Peyer's patch (tissue), 4 donors: ENCODE measurements at regions not wholly inside any gene's neighbourhood (a gene's known extent, or its start where the extent isn't known, plus 50 kb on each side); places are given as distances from the start of the nearest gene placed in this dataset.

Experiments
- DNase-seq, 3 donors: peaks; one replicate each; pipeline ENCODE4 v3.0.0-alpha.2; 2017 to 2019
- H3K27ac ChIP-seq, 4 donors: fragments of 200-600 bp; sonication (generic); one replicate each; pipeline ENCODE4 v1.5.1; 2016 to 2019
- H3K27me3 ChIP-seq, 2 donors: fragments of 200-600 bp; sonication (generic); one replicate each; pipeline ENCODE4 v1.5.1; 2019
- H3K36me3 ChIP-seq, 3 donors: fragments of 200-600 bp; sonication (generic); one replicate each; pipeline ENCODE4 v1.5.1; 2016 to 2019
- H3K4me1 ChIP-seq, 4 donors: fragments of 200-600 bp; sonication (generic); one replicate each; pipeline ENCODE4 v1.5.1; 2016 to 2019
- H3K4me3 ChIP-seq, 4 donors: fragments of 200-600 bp; sonication (generic); 1 replicate in 3 of 4; 2 replicates in 1 of 4; pipeline ENCODE4 v1.5.1; 2016 to 2019; ENCODE audit warnings: mild to moderate bottlenecking in 1 of 4
- H3K9me3 ChIP-seq, 4 donors: fragments of 200-600 bp; sonication (generic); one replicate each; pipeline ENCODE4 v1.5.1; 2016 to 2019; ENCODE audit warnings: mild to moderate bottlenecking in 1 of 4
- CTCF ChIP-seq, 6 experiments: fragments of 450-650 bp in 4 of 6; fragments of 200-600 bp in 2 of 6; sonication (generic) in 1 of 6; IDR thresholded peaks; one replicate each; pipeline ENCODE4 v1.5.1; 2017 to 2019; ENCODE audit warnings: antibody characterized with exemption in 6 of 6, mild to moderate bottlenecking in 3 of 6, moderate library complexity in 1 of 6
- POLR2A ChIP-seq, 2 donors: fragments of 450-650 bp; IDR thresholded peaks; one replicate each; pipeline ENCODE4 v1.5.1; 2017; ENCODE audit warnings: antibody characterized with exemption in 2 of 2, mild to moderate bottlenecking in 2 of 2, moderate library complexity in 2 of 2

- Histone ChIP-seq H3K27ac (no peak overlapping the region), H3K4me3 (no peak overlapping the region)
Measured at GRCh38 chr20:60968853-60969720, 283.0 kb upstream of the CDH4 start.

GRCh38 chr20:60970601-60971000, 281.5 kb upstream of the CDH4 start:
- H3K4me1 ChIP-seq = no peaks in the 10 kb centered on the region
- no peak for TF ChIP-seq POLR2A (IDR thresholded peaks at IDR 0.05)
- TF ChIP-seq CTCF (IDR thresholded peaks at IDR 0.05) = no peak

More at GRCh38 chr20:60968853-60969720, 283.0 kb upstream of the CDH4 start:
- Histone ChIP-seq H3K9me3 (no peaks in the 10 kb centered on the region), H3K36me3 (no peaks in the 10 kb centered on the region), H3K27me3 (no peaks in the 10 kb centered on the region), H3K4me1 (no peaks in the 10 kb centered on the region)
- no peak for TF ChIP-seq POLR2A (IDR thresholded peaks at IDR 0.05)
- TF ChIP-seq CTCF (IDR thresholded peaks at IDR 0.05) = no peak
- no peak for DNase-seq

GRCh38 chr20:60974022-60974421, 278.0 kb upstream of the CDH4 start:
- no peaks in the 10 kb centered on the region for H3K4me1 ChIP-seq

More at GRCh38 chr20:60970601-60971000, 281.5 kb upstream of the CDH4 start:
- Histone ChIP-seq H3K27me3 (no peaks in the 10 kb centered on the region), H3K27ac (no peak overlapping the region), H3K4me3 (no peak overlapping the region), H3K36me3 (no peaks in the 10 kb centered on the region), H3K9me3 (no peaks in the 10 kb centered on the region)
- DNase-seq = no peak

DNA sequence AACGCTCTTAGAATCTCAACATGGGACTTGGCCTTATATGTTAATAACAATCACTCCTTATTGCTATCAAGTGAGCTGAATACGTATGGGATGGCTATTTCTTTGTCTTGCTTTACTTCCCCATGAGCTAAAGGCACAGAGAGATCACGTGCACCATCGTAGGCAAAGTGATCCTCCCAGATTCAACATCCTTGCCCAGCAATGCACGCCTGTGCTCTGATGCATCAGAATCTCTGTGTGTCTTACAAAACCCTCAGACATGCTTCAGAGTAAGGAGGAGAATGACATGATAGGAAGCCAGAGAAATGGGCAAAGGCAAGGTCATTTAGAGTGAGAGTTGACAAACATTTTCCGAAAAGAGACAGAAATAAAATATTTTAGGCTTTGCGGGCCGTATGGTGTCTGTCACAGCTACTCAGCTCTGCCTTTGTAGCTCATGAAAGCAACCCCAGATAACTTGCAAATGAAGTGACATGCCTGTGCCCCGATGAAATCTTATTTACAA, 277.6 kb upstream of the CDH4 start:
- peak overlapping the region in 1 of 4 donors; percentile 59 for H3K27ac ChIP-seq
- DNase-seq = no peak
- no peak for TF ChIP-seq CTCF (IDR thresholded peaks at IDR 0.05)
- TF ChIP-seq POLR2A (IDR thresholded peaks at IDR 0.05) = no peak
- H3K36me3 ChIP-seq = no peaks in the 10 kb centered on the region
- no peaks in the 10 kb centered on the region for H3K9me3 ChIP-seq
- H3K4me1 ChIP-seq = no peaks in the 10 kb centered on the region
- no peaks in the 10 kb centered on the region for H3K27me3 ChIP-seq
- no peak overlapping the region for H3K4me3 ChIP-seq

More at GRCh38 chr20:60974022-60974421, 278.0 kb upstream of the CDH4 start:
- Histone ChIP-seq H3K27ac (peak overlapping the region in 1 of 4 donors; percentile 59), H3K36me3 (no peaks in the 10 kb centered on the region), H3K27me3 (no peaks in the 10 kb centered on the region), H3K9me3 (no peaks in the 10 kb centered on the region), H3K4me3 (no peak overlapping the region)
- no peak for TF ChIP-seq POLR2A (IDR thresholded peaks at IDR 0.05)
- no peak for TF ChIP-seq CTCF (IDR thresholded peaks at IDR 0.05)
- DNase-seq = no peak

DNA sequence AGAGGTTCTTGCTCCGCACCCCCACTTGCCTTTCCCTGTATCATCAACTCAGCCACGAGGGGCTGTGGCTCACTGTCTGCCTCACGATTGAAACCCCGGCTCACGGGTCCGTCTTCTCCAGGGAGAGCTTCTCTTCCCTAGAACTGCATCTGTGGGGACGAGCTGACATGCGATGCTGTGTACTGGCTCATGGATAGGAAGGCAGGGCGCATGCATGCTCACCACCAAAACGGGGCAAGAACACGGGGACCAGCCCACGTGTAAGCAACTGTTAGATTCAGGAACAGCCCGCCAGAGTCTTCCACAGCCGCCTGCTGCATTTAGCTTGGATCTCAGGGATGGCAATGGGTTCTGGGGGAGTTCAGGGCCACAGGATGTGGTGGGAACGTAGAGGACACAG, 275.9 kb upstream of the CDH4 start:
- H3K4me3 ChIP-seq = no peak overlapping the region
- peaks cover 0 to 3% (median 0%) of the 10 kb centered on the region in 4 donors for H3K9me3 ChIP-seq
- no peaks in the 10 kb centered on the region for H3K36me3 ChIP-seq
- H3K27ac ChIP-seq = no peak overlapping the region
- H3K27me3 ChIP-seq = no peaks in the 10 kb centered on the region
- H3K4me1 ChIP-seq = no peaks in the 10 kb centered on the region
- no peak for DNase-seq
- TF ChIP-seq POLR2A (IDR thresholded peaks at IDR 0.05) (no peak), CTCF (IDR thresholded peaks at IDR 0.05) (no peak)
